HG02852 (cell line): ENCODE measurements at regions not wholly inside any gene's neighbourhood (a gene's known extent, or its start where the extent isn't known, plus 50 kb on each side); places are given as distances from the start of the nearest gene placed in this dataset.
"Not testable (repeated sequence)": the region's sequence is repeated elsewhere in the genome, so short reads cannot be mapped to it uniquely, and the experiment has no call there.

Source experiments
- ATAC-seq: cut with Tn5 transposase; IDR thresholded peaks from one replicate; pipeline ENCODE4 v1.9.1; 2021; ENCODE audit warnings: mild to moderate bottlenecking, moderate library complexity; ENCODE audit not compliant: unreplicated experiment

- ATAC-seq: no peak
Observed at GRCh38 chr5:109580225-109580624, 109.5 kb upstream of the MAN2A1 start.

- ATAC-seq: no peak
Observed at GRCh38 chr5:109575506-109575905, 114.2 kb upstream of the MAN2A1 start.

DNA sequence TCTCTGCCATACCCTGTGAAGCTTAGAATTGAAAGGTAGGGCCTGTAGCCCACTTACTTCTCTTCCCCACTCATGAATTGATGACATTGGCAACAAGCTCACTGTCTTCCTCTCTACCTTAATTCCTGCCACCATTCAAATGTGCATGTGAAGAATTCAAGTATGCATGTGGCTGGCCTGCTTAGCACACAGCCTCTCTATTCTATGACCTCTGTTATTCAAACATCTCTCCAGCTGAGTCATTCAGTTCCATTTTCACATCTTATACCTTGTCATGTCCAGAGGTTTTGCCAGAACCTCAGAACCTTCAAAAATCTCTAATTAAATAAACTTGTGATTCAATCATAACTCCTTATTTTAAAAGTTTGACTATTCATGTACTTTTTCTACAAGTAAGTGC lies 114.7 kb upstream of the MAN2A1 start:
- ATAC-seq: no peak

DNA sequence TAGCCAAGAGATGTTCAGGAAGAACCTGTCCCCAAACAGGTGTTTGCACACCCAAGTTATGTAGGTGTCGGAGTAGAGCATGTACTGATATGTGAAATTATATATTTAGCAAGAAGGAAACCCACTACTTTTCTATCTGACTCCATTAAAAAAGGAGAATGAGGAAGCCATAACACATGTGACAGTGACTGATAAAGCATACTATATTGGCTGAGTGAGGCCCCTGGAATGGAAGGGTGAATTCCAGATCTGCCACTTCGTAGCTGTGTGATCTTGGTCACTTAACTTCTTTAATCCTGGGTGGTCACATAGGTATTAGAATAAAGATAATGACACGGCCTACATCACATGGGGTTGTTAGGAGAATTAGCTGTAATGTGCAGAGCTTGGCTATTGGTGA lies 116.0 kb upstream of the MAN2A1 start:
- ATAC-seq: no peak

DNA sequence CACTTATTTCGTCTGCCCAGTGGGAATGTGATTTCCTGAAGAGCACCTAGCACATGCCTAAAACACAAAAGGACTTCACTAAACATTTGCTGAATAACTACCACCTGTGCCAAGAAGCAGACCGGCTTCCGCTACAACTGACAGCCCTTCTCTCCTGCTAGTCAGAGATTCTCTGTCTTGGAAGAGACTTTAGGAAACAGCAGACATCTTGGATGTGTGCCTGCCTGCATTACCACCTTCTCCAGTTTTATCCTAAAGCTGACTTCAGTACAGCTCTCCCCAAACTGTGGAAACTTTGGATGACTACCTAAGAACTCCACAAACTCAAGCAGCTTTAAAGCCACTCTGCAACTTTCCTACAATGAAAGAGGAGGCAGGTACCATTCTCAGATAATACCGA lies 116.5 kb upstream of the MAN2A1 start:
- no peak for ATAC-seq

DNA sequence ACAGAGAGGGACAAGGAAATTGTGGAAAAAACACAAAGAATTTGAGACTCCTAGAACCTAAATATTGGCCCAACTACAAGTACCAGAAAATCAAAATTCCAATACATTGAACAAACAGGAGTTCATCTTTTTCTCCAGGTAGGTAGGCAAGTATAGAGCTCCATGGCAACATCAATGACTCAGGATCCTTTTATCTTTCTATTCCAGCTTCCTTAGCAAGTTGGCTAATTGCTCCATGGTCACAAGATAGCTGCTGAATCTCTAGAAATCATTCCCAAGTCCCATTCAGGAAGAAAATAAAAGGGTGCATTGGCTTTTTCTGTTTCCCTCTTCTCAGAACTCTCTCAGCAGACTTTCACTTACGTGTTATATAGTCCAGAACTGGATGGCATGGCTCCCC lies 117.9 kb upstream of the MAN2A1 start:
- ATAC-seq: no peak

GRCh38 chr5:109570362-109570874 lies 119.3 kb upstream of the MAN2A1 start:
- no peak for ATAC-seq

DNA sequence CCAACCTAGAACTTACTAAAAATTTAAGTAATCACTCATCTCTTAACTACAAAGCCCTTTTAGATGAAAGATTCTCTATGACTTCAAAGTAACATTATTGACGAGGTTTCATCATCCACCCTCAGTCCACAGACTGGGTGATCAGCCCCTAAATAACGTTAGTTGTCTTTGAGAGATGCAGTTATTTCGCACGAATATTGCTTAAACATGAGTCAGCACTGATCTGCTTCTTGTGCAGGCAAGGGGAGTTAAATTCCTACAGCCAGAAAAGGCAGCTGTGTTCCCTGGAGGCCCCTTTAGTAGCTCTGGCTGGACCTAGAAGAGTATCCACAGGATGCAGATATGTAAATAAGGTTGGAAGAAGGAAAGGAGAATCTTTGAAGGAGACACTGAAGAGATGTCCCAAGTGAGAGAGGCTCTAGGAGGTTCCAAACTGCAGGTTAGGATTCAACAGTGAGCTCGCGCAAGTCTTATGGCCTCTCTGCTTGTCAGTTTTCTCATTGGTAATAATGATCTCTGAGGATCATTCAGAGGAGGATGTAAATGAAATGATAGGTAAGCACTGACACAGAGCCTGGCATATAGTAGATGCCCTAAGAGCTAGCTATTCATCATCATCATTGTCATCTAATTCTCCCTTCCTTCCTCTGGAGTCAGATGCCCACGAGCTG lies 122.2 kb upstream of the MAN2A1 start:
- ATAC-seq: no peak

GRCh38 chr5:109566361-109566760 lies 123.4 kb upstream of the MAN2A1 start:
- ATAC-seq: no peak

DNA sequence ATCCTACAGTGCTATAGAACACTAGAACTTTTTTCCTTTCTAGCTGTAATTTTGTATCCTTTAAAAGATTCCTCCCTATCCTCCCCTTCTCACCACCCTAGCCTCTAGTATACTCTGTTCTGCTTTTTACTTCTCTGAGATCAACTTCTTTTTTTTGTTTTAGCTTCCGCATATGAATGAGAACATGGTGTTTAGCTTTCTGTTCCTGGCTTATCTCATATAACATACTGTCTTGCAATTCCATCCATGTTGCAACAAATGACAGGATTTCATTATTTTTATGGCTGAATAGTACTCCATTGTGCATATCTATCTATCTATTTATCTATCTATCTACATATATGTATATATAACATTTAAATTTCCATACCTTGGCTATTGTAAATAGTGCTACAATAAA lies 126.0 kb upstream of the MAN2A1 start:
- no peak for ATAC-seq

DNA sequence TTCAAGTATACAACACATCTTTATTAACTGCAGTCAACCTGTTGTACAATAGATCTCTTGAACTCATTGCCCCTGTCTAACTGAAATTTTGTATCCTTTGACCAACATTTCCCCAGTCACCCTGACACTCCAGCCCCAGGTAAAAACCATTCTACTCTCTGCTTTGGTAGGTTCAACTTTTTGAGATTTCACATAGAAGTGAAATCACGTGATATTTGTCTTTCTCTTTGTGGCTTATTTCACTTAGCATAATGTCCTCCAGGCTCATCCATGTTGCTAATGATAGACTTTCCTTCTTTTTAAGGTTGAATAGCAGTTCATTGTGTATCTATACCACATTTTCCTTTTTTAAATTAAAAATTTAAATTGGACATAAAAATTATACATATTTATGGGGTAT lies 126.5 kb upstream of the MAN2A1 start:
- no peak for ATAC-seq

DNA sequence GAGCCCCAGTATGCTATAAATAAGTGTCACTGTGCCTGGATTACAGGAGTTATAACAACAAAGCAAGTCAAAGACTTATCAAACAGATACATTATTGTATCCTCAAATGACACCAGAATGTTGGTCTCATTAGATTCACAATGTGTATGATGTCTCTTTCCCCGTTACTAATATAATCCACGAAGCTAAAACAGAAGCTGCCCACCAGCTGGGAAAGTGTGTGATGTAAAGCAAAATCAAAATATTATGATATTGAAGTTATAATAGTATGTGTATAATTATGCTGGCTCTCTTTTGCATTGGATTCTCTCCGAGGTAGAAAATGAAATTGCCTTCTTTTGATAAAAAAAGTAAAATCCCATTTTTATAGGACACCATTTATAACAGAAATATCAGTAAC lies 127.3 kb upstream of the MAN2A1 start:
- ATAC-seq: no peak

GRCh38 chr5:109561447-109561846 lies 128.3 kb upstream of the MAN2A1 start:
- no peak for ATAC-seq

DNA sequence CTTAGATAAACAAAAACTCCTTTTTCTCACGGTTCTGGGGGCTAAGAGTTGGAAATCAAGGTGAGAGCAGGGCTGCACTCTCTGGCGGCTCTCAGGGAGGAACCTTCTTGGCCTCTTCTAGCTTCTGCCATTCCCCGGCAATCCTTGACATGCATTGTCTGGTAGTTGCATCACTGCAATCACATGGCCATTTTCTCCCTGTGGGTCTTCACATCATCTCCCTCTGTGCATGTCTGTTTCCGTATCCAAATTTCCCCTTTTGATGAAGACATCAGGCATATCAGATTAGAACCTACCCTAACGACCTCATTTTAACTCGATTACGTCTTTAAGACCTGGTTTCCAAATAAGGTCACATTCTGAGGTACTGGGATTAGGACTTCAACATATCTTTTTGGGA lies 129.2 kb upstream of the MAN2A1 start:
- ATAC-seq: no peak

DNA sequence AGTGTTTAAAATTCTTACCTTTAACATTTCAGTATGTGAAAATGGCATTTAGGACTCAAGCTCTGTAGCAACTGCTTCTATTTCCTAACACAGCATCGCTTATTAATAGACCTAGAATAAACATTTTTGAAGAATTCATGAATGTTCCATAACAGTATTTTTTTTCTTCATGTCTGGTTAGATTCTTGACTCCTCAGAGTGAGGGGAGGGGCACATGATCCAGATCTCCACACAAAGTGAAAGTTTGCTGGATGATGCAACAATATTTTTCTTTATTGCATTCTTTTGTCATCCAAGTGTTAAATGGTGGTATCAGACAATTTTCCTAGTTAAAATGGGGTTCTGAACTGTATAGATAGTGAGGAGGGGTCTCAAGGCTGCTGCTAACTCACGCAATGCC lies 130.8 kb upstream of the MAN2A1 start:
- no peak for ATAC-seq

- ATAC-seq: no peak
Observed at GRCh38 chr5:109558364-109558763, 131.4 kb upstream of the MAN2A1 start.

- no peak for ATAC-seq
Observed at GRCh38 chr5:109553846-109554245, 135.9 kb upstream of the MAN2A1 start.

- not testable (repeated sequence) for ATAC-seq
Observed at GRCh38 chr5:109551234-109551633, 138.5 kb upstream of the MAN2A1 start.

GRCh38 chr5:109550077-109550476 lies 139.7 kb upstream of the MAN2A1 start:
- ATAC-seq: no peak

DNA sequence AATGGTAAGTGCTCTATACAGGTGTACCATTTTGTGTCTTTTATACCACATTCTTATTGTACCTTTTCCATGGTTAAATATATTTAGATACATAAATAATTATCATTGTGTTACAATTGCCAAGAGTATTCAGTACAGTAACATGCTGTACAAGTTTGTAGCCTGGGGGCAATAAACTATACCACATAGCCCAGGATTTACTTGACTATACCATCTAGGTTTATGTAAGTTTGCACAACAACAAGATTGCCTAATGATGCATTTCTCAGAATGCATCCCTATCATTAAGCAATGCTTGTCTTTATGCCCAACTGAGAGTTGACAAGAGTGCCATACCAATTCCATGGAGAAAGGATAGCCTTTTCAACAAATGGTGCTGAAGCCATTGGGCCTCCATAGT lies 136.7 kb upstream of the PJA2 start:
- ATAC-seq: no peak

DNA sequence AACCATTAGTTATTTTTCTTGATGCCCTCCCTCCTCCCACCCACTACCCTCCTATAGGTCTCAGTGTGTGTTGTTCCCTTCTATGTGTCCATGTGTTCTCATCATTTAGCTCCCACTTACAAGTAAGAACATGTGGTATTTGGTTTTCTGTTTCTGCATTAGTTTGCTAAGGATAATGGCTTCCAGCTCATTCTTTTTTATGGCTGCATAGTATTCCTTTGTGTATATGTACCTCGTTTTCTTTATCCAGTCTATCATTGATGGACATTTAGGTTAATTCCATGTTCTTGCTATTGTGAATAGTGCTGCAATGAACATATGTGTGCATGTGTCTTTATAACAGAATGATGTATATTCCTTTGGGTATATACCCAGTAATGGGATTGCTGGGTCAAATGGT lies 135.1 kb upstream of the PJA2 start:
- ATAC-seq: not testable (repeated sequence)

DNA sequence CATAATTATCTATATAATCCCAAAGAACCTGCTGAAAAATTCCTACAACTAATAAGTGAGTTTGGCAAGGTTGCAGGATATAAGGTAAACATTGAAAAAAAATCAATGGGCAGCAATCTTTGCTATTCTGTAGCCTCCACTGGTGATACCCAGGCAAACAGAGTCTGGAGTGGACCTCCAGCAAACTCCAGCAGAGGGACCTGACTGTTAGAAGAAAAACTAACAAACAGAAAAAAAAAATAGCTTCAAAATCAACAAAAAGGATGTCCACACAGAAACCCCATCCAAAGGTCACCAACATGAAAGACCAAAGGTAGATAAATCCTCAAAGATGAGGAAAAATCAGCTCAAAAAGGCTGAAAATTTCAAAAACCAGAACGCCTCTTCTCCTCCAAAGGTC lies 128.9 kb upstream of the PJA2 start:
- not testable (repeated sequence) for ATAC-seq

DNA sequence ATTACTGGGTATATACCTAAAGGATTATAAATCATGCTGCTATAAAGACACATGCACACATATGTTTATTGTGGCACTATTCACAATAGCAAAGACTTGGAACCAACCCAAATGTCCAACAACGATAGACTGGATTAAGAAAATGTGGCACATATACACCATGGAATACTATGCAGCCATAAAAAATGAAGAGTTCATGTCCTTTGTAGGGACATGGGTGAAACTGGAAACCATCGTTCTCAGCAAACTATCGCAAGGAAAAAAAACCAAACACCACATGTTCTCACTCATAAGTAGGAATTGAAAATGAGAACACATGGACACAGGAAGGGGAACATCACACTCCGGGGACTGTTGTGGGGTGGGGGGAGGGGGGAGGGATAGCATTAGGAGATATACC lies 125.3 kb upstream of the PJA2 start:
- not testable (repeated sequence) for ATAC-seq
